ENCODE measurements at regions not wholly inside any gene's neighbourhood (a gene's known extent, or its start where the extent isn't known, plus 50 kb on each side); places are given as distances from the start of the nearest gene placed in this dataset.

DNA sequence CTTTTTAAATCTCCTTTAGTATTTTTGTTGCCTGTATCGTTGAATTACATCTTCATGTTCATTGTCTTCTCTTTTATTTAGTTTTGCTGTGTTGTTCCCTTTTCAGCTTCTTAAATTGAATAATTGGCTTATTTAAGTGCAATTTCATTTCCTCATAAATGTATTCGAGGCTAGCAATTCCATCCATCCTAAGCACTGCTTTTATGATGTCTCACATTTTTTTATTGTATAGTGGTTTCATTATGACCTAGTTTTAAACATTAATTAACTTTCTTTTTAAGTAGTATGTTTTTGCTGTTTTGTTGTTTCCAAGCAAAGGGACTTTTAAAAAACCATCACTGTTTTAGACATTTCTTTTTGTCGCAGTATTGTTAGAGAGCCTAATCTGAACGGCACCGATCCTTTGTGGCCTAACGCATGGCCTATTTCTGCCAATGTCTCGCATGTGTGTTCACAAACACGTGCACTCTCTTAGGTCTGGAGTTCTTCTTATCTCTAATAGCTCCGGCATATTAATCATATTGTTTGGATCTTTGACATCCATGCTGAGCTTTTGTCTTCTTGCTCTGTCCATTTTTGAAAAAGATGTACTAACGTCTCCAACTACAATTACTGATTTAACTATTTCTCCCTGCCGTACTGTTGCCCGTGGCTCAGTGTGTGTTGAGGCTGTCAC, 59.6 kb upstream of the ZNF516 start:
- TF ChIP-seq CSDC2 (CRISPR knock-in tag; IDR thresholded peaks at IDR 0.05) (no peak), GLIS3 (CRISPR knock-in tag; IDR thresholded peaks at IDR 0.05) (no peak)

DNA sequence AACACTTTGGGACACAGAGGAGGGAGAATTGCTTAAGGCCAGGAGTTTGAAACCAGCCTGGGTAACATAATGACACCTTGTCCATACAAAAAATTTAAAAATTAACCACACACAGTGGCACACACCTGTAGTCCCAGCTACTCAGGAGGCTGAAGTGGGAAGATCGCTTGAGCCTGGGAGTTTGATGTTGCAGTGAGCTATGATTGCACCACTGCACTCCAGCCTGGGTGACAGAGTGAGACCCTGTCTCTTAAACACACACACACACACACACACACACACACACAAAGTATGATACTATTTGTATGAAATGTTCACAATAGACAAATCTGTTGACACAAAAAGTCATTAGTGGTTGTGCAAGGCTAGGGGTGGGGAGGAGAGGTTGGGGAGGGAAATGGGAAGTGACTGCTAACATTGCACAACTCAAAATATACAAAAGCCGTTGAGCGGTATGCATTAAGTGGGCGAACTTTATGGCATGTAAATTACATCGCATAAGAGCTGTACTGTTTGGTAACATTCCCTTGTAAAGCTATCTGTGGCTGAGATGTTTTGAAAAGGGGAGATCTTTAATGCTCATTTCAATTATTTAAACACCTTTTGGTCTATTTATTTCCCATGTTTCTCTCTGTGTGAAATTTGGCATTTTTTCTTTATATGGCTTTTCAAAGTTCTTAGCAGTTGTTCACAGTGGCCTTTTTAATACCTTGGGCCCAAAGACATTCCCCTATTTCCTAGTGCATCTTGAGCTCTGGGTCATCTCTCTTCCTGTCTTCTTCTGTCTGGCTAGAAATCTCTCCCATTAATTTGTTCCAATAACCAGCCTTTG, 58.9 kb upstream of the ZNF516 start:
- no peak for TF ChIP-seq RARB (CRISPR knock-in tag; IDR thresholded peaks at IDR 0.05)
- no peak for TF ChIP-seq ISL1 (CRISPR knock-in tag; IDR thresholded peaks at IDR 0.05)
- no peak for TF ChIP-seq SNAI2 (CRISPR knock-in tag; IDR thresholded peaks at IDR 0.05)
- no peak for TF ChIP-seq PPARA (CRISPR knock-in tag; IDR thresholded peaks at IDR 0.05; ENCODE audit: borderline replicate concordance)
- TF ChIP-seq BACH2 (CRISPR knock-in tag; IDR thresholded peaks at IDR 0.05; ENCODE audit: borderline replicate concordance), result no peak
- TF ChIP-seq, protein P1, sequence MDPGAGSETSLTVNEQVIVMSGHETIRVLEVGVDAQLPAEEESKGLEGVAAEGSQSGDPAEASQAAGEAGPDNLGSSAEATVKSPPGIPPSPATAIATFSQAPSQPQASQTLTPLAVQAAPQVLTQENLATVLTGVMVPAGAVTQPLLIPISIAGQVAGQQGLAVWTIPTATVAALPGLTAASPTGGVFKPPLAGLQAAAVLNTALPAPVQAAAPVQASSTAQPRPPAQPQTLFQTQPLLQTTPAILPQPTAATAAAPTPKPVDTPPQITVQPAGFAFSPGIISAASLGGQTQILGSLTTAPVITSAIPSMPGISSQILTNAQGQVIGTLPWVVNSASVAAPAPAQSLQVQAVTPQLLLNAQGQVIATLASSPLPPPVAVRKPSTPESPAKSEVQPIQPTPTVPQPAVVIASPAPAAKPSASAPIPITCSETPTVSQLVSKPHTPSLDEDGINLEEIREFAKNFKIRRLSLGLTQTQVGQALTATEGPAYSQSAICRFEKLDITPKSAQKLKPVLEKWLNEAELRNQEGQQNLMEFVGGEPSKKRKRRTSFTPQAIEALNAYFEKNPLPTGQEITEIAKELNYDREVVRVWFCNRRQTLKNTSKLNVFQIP (CRISPR knock-in tag; IDR thresholded peaks at IDR 0.05; ENCODE audit: borderline replicate concordance, low read depth), result no peak
- no peak for TF ChIP-seq ZFP30 (CRISPR knock-in tag; IDR thresholded peaks at IDR 0.05)
- TF ChIP-seq ZFP3 (CRISPR knock-in tag; IDR thresholded peaks at IDR 0.05), result no peak
- TF ChIP-seq, protein P2, sequence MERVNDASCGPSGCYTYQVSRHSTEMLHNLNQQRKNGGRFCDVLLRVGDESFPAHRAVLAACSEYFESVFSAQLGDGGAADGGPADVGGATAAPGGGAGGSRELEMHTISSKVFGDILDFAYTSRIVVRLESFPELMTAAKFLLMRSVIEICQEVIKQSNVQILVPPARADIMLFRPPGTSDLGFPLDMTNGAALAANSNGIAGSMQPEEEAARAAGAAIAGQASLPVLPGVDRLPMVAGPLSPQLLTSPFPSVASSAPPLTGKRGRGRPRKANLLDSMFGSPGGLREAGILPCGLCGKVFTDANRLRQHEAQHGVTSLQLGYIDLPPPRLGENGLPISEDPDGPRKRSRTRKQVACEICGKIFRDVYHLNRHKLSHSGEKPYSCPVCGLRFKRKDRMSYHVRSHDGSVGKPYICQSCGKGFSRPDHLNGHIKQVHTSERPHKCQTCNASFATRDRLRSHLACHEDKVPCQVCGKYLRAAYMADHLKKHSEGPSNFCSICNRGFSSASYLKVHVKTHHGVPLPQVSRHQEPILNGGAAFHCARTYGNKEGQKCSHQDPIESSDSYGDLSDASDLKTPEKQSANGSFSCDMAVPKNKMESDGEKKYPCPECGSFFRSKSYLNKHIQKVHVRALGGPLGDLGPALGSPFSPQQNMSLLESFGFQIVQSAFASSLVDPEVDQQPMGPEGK (CRISPR knock-in tag; IDR thresholded peaks at IDR 0.05; ENCODE audit: borderline replicate concordance), result no peak
- TF ChIP-seq, protein P3, sequence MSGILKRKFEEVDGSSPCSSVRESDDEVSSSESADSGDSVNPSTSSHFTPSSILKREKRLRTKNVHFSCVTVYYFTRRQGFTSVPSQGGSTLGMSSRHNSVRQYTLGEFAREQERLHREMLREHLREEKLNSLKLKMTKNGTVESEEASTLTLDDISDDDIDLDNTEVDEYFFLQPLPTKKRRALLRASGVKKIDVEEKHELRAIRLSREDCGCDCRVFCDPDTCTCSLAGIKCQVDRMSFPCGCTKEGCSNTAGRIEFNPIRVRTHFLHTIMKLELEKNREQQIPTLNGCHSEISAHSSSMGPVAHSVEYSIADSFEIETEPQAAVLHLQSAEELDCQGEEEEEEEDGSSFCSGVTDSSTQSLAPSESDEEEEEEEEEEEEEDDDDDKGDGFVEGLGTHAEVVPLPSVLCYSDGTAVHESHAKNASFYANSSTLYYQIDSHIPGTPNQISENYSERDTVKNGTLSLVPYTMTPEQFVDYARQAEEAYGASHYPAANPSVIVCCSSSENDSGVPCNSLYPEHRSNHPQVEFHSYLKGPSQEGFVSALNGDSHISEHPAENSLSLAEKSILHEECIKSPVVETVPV (CRISPR knock-in tag; IDR thresholded peaks at IDR 0.05), result no peak
- no peak for TF ChIP-seq ESRRG (CRISPR knock-in tag; IDR thresholded peaks at IDR 0.05)
- TF ChIP-seq TCF4 (CRISPR knock-in tag; IDR thresholded peaks at IDR 0.05; ENCODE audit: borderline replicate concordance), result no peak
- no peak for TF ChIP-seq ZNF70 (CRISPR knock-in tag; IDR thresholded peaks at IDR 0.05)
- TF ChIP-seq GLIS3 (CRISPR knock-in tag; IDR thresholded peaks at IDR 0.05), result no peak
- TF ChIP-seq, protein P4, sequence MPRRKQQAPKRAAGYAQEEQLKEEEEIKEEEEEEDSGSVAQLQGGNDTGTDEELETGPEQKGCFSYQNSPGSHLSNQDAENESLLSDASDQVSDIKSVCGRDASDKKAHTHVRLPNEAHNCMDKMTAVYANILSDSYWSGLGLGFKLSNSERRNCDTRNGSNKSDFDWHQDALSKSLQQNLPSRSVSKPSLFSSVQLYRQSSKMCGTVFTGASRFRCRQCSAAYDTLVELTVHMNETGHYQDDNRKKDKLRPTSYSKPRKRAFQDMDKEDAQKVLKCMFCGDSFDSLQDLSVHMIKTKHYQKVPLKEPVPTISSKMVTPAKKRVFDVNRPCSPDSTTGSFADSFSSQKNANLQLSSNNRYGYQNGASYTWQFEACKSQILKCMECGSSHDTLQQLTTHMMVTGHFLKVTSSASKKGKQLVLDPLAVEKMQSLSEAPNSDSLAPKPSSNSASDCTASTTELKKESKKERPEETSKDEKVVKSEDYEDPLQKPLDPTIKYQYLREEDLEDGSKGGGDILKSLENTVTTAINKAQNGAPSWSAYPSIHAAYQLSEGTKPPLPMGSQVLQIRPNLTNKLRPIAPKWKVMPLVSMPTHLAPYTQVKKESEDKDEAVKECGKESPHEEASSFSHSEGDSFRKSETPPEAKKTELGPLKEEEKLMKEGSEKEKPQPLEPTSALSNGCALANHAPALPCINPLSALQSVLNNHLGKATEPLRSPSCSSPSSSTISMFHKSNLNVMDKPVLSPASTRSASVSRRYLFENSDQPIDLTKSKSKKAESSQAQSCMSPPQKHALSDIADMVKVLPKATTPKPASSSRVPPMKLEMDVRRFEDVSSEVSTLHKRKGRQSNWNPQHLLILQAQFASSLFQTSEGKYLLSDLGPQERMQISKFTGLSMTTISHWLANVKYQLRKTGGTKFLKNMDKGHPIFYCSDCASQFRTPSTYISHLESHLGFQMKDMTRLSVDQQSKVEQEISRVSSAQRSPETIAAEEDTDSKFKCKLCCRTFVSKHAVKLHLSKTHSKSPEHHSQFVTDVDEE (CRISPR knock-in tag; IDR thresholded peaks at IDR 0.05), result no peak
- TF ChIP-seq ZNF565 (CRISPR knock-in tag; conservative IDR thresholded peaks at IDR 0.05; ENCODE audit: low read depth), result no peak
- ATAC-seq, result no peak

More for the DNA sequence above, 59.6 kb upstream of the ZNF516 start:
- ATAC-seq, result no peak

DNA sequence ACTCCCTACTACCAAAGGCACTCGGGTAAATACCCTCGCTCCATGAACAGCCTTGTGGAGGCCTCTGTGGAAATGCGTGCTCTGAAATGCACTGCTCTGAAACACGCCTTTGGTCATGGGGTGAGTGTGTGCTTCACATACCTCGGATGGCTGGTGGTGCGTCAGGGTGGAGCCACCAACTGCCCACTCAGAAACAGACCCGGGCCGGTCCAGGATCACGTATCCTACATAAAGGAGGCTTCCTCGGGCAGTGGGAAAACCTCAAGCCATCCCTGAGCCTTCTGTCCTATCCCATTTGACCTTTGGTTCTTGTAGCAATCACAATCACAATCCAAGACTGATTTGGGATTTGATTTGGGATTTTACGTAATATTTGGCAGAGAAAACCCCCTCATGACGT, 53.5 kb upstream of the ZNF516 start:
- ATAC-seq, result no peak

More for the DNA sequence above, 53.5 kb upstream of the ZNF516 start:
- TF ChIP-seq RARB (CRISPR knock-in tag; IDR thresholded peaks at IDR 0.05), result no peak
- no peak for TF ChIP-seq CSDC2 (CRISPR knock-in tag; IDR thresholded peaks at IDR 0.05)
- TF ChIP-seq, protein P4 (CRISPR knock-in tag; IDR thresholded peaks at IDR 0.05), result no peak

All from SK-N-SH treated with all-trans-retinoic acid at 6 μM for 48 hours (cell line).